GM18508 (cell line): ENCODE measurements at regions not wholly inside any gene's neighbourhood (a gene's known extent, or its start where the extent isn't known, plus 50 kb on each side); places are given as distances from the start of the nearest gene placed in this dataset.

Source experiments
- ATAC-seq: cut with Tn5 transposase; IDR thresholded peaks from one replicate; pipeline ENCODE4 v1.9.1; 2021; ENCODE audit warnings: moderate number of reproducible peaks; ENCODE audit not compliant: insufficient read depth, unreplicated experiment

DNA sequence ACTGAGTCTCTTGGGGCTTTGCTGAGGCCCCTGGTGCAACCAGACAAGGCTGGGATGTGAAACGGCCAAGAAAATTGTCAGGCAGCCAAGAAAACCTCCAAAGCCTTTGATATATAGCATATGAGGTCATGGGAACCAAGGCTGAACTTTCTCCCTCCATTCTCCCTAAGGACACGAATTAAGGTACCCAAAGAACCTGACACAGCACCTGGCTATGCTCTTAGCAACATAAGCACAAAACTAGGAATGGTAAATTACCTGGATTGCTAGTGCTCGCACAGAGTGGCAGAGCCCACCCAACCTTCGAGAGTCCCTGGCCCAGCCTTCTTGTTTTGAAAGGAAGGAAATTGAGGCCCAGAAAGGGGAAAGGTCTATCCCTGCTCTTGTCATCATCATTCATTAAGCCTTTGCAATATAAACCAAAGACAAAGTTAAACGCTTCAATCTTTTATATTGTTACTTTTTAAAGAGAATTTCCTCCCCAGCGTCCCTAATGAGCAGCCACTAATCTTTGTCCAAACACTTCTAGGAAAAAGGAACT lies 220.0 kb upstream of the NR4A3 start:
- ATAC-seq: no peak

DNA sequence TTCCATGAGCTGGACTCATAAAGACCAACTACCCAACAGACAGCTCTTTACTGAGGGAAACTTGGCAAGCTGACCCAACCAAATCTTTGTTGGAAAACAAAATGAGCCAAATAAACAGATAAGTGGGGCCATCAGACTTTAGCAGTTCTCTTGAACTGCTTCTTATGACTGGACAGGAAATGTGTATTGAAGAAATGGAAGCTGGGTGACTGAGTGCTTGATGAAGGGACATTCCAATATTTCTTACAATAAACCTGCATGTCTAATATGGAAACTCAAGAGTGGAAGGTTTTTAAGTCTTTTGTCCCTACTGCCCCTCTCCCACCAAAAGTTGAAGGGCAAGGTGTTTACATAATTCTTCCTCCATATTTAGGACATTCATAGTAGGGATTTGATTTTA lies 218.8 kb upstream of the NR4A3 start:
- ATAC-seq: no peak

DNA sequence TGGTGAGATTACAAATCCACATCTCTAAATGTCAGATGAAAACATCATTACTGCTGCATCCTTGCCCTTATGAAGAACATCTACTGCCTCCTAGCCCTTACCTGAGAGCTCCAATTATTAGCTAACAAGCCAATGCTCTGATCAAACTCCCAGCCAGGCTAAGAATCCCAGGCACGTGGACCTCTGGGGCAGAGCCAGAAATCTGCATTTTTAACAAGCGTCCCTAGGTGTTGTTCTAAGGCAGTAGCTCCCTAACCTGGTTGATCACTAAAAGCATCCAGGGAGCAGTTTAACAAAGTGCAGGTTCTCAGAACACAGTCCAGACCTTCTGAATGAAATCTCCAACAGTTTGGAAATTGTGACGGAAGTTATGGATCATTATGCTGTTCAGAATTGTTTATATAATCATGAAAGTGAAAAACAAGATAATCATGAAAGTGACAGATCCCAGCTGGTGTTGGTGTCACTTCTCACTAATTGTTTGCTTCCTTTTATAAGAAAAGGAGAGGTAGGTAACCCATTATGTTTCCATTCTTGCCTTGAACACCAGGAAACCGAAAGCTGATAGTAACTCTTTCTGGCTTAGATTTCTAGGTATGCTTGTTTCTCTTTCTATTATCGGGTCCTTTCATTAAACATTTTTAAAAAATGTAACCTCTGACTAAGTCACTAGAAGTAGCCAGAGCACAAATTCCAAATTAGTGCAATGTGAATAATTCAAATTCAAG lies 216.5 kb upstream of the NR4A3 start:
- ATAC-seq: no peak

DNA sequence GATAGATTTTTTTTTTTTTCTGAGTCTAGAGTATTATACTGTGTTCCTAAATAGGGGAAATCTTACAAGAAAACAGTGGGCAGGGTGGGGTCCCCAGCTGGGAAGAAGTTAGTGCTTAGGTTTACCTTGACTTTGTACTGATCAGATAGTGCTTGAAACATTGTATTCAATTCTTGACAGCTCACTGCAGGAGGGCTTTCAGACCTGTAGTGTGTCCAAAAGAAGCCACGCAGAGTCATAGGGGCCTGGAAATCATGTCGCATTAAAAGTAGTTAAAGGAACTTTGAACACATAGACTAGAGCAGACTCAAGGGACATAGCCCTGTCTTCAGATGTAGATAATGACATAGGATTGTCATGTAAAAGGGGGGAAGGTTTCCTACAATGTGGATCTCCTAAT lies 215.4 kb upstream of the NR4A3 start:
- ATAC-seq: no peak

DNA sequence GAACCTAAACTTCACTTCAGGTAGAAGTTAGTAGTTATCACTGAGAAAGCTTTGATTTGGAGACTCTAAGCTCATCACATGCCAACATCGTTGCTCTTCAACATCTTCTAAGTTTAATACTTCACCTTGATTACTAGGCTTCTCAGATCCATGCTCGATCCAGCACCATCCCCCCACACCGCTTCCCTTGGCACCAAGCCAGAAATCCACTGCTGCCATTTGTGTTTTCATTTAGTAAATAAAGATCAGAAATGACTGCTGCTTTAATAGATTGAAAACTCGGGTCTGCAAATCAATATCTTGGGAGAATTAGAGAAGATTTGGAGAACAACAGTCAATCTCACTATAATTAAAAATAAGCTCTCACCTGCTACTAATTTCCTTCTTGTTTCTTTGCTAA lies 214.7 kb upstream of the NR4A3 start:
- no peak for ATAC-seq

DNA sequence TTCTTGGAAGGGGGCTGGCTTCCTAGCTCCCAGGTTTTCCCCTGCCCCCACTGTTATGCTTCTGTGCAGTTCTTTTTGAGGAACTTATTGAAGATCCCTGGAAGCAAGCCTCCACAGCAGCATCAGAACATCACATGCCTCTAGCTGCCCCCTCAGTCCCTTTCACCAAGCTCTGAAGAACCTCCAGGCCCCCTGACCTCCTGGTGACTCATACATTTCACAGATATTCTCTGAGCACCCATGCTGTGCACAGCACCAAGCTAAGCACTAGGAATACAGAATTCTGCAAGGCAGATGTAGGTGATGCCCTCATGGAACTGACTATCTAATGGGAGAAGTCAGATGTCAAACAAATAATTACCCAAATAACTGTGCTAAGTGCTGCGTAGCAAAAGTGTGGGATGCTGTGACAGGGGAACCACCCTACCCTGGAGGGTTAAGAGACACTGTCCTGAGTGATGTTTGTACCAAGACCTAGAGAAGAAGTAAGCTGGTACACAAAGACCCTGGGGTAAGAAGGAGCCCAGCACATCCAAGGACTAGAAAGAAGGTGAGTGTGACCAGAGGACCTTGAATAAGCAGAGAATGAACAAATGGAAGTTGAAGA lies 213.7 kb upstream of the NR4A3 start:
- ATAC-seq: no peak

DNA sequence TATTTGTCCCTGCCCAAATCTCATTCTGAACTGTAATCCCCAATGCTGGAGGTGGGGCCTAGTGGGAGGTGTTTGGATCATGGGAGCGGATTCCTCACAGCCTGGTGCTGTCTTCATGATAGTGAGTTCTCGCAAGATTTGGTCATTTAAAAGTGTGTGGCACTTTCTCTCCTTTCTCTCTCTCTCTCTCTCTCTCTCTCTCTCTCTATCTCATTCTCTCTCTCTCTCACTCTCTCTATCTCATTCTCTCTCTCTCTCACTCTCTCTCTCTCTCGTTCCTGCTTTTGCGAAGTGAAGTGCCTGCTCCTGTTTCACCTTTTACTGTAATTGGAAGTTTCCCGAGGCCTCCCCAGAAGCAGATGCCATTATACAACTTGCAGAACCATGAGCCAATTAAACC lies 207.3 kb upstream of the NR4A3 start:
- ATAC-seq: no peak

DNA sequence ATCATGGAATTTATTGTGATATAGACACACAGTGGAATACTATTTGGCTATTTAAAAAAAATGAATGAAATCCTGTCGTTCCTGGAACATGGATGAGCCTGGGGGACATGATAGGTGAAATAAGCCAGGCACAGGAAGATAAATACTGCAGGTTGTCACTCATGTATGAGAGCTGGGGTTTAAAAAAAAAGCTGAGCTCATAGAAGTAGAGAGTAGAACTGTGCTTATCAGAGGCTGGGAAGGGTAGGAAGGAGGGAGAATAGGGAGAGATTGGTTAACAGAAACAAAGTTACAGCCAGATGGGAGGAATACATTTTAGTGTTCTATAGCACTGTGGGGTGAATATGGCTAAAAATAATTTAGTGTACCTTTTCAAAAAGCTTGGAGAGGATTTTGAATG lies 200.6 kb upstream of the NR4A3 start:
- no peak for ATAC-seq

DNA sequence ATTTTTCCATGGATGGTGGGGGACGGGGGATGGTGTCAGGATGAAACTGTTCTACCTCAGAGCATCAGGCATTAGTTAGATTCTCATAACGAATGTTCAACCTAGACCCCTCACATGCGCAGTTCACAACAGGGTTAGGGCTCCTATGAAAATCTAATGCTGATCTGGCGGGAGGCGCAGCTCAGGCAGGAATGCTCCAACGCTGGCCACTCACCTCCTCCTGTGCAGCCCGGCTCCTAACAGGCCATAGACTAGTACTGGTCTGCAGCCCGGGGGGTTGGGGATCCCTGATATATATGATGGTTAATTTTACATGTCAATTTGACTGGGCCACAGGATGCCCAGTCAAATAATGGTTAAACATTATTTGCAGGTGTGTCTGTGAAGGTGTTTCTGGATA lies 199.0 kb upstream of the NR4A3 start:
- no peak for ATAC-seq

DNA sequence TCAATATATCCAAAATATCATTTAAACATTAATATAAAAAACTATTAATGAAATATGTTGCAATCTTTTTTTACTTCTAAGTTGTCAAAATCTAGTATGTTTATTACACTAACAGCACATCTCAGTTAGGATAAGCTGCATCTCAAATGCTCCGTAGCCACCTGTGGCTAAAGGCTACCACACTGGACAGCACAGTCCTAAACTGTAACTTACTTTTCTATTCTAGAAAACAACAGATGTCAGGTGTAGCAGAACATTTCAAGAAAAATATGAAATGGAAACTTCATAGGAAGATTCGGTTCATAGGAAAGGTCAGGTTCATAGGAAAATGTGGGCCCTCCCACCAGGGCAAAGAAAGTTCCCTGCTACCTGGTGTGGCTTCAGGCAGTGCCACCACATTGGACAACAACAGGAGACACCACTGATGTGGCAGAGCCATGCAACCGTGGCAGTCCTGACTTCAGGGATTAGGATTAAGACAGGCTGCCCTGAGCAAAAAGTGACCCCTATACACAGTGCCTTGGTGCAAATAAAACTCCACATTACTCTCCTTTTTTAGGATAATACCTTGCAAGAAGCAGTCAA lies 197.8 kb upstream of the NR4A3 start:
- no peak for ATAC-seq

DNA sequence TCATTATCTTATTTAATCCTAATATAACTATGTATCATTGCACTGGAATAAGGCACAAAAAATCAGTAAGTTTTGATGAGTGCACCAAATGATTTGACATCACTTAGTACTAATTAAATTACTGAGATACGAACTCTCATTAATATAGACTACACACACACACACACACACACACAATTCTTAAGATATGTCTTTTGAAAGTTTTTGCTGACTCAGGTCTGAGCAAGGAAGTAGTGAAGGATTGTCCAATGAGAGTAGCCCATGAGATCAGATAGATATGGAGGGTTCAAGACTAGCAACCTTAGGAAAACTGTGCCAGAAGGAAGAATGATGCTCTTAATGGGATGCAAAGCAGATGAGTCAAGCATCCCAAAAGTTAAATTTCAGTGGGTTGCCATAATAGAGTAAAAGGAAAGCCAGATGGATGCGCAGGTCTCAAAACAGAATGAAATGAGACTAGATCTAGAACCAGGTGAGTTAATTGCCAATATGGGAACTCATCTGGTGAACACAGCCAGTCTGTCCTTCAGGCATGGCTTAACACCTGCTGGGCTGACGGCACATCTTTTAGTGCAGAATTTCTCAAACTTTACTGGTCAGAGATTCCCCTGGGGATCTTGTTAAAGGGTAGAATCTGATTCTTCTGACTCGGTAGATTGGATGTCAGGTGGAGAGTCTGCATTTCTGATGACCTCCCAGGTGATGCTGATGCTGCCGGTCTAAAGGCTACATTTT lies 197.0 kb upstream of the NR4A3 start:
- no peak for ATAC-seq

DNA sequence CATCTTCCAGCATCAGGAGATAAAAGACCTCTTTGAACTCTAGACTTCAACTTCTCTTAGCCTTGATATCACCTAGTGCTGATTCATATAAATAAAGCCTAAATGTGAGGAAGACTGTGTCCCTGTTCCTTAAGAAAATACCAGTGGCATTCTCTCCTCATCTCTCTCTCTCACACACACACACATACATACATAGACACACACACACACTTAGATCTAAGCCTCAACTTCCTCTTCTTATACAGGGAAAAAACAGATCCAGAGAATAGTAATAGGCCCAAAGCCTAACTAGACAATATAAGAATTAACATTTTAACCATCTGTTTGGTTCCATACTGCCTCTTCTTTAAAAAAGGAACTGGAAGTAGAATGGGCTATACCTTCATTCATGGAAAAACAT lies 195.3 kb upstream of the NR4A3 start:
- ATAC-seq: no peak

DNA sequence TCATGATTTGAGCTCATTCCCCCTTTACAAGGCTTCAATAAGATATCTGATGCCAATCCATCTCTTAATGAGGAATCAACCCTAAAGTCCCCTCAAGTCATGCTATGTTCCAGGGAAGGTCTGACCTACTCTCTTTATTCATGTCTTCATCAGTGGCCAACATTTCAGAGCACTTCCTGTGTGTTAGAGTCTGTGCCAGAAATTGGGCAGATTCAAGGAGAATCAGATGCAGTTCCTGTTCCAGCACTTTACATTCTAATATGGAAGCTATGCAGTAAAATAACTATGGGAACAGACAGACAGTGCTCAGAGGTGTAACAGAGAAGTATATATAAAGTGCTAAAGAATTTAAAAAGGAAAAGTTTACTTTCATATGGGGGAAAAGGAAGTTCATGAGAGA lies 193.4 kb upstream of the NR4A3 start:
- ATAC-seq: no peak

DNA sequence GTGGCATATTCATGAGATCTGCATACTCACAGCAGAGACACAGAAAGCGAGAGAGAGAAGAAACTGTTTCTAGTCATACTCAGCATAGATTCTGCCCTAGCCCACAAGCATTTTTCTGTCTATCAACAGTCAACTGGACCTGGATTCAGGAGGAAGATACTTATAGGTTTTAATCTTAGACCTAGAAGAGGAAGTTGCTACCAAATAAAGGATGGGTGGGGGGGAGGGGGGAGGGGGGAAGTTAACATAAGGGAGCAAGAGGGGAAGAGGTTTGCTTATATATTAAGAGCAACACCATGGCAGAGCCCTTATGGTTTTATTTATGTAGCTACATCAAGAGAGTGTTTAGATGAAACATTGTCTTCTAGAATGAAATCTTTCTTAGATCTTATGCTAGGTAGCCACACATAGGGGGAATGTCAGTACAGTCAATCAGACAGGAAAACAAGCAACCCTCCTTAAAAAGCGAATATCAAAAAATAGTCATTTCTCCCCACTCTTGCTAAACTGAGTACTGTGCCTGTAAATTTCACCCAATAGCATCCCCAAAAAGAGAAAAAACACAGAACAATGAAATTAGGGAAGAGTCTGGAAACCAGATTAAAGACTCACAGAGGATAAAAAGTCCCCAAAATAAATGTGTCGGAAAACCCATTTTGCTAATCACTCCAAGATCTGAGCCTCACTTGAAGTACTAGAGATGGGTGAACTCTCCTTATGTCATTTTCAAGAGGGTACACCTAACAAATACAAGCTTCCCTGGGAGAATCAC lies 192.7 kb upstream of the NR4A3 start:
- ATAC-seq: no peak

DNA sequence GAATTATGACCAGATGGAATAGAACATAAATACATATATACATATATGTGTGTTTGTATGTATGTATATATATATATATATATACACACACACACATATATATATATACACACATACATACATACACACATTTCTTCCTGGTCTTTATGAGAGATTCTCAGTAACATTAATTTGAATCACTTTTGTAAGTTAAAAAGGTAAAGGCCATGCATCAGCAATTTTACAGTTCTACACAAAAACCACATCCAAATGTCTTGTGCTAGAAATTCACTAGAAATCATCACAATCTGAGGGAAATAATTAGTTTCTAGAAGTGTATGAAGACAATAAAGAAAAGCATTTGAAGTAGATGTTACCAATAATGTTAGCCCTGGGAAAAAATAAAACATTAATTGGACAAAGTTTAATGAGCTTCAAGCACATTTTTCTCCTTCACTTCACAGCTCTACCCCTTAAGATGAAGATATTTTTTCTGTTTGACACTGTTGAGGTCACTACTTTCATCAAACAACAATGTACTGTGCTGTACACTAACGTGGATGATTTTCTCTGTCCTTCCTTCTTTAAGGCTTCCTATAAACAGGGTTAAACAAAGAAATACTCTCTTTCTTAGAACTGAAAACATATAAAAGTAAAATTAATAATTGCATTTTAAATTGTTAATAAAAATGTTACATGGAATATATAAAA lies 189.2 kb upstream of the NR4A3 start:
- ATAC-seq: no peak

DNA sequence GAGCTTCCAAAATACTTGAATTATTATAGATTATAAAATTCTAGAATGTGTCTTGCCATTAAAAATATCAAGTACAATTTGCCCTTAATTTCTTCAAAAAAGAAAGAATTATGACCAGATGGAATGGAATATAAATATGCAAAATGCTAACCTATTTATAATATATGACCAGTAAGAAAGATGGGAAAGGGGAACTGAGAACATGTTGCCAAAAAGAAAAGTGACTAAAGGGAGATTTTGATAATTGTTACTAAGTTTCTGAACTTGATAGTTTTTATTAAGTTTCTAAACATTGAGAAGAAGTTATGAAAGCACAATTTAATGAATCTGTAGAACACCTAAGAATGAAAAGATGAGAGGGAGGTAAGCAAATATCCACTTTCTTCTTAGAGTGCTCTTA lies 188.4 kb upstream of the NR4A3 start:
- ATAC-seq: no peak

DNA sequence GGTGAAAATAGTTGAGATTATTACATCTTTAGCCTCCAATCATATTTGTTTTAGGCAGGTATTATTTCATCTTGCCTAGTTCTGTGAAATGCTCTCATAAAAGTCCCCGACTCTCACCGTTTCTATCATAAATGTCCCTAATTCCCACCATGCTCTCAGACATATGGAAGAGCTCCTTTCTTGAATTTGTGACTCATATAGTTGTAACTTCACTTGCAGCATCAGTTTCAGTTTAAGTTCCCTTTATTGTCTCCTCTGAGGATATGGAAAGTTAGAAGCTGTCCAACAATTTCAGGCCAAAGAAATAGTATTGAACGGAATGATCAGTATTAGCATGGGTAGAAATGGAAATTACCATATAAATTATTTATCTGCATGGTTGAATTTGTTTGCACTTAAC lies 187.5 kb upstream of the NR4A3 start:
- ATAC-seq: no peak

DNA sequence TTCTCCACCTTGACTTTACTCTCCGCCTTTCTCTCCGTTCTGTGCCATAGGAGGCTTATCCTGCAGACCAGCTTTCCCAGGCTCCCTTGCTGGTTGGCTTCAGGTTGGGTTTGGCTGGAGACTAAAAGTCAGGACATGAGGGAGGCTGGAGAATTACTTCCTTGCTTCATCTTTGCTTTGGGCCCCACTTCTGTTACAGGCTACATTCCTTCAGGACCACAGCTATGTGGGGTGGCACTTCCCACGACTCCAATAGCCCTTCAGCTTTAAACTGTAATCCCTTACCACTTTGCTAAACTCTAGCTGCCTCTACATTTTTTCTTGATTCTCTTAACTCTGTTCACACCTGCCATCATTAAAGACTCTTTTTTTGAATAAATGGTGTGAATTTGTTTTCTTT lies 186.7 kb upstream of the NR4A3 start:
- no peak for ATAC-seq

DNA sequence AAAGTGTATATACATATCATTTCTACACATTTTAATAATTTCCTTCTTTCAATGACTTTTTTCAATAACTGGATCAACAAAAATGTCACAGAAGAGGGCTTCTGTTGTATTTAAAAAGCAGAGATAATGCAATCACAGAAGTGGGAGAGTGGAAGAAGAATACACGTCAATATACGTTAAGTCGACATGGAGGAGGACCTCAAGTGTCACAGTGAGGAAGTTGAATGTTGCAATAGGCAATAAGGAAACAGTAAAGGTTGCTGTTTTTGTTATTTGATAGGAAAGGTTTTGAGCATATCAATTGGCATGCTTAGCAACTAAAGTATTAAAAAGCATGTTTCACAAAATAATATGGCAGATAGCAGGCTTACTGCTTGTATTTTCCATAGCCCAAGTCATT lies 184.0 kb upstream of the NR4A3 start:
- ATAC-seq: no peak

DNA sequence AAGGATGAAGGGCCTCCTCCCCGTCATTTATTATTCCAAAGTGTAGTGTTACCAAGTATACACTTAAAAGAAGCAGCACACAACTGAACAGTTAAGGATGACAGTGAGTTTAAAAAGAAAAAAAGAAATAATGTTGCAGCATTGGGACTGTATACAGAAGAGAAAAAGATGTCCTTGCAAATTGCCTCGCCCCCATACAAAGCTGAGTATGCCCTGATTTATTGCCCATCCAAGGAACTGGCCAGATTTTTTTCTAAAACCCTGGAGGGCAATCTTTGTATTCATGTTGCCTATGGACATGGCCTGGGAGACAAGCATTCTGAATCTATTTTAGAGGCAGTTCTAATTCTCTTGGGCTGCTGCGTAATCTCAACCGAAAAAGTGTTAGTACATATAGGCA lies 182.7 kb upstream of the NR4A3 start:
- ATAC-seq: no peak
